ENCODE measurements at regions not wholly inside any gene's neighbourhood (a gene's known extent, or its start where the extent isn't known, plus 50 kb on each side); places are given as distances from the start of the nearest gene placed in this dataset.
A peak's percentile ranks its signal among the peaks of the same experiment; 100 is the strongest.

- H3K27me3 Mint-ChIP-seq = peaks cover 8 to 28% (median 26%) of the 10 kb centered on the region in 3 donors
- DNase-seq (no peak), ATAC-seq (ENCODE audit: low read depth in 2 of 2) (no peak)
- H3K36me3 Mint-ChIP-seq = no peaks in the 10 kb centered on the region
- no peaks in the 10 kb centered on the region for H3K9me3 Mint-ChIP-seq
- peaks cover 2 to 6% (median 3%) of the 10 kb centered on the region in 3 donors for H3K4me1 Mint-ChIP-seq
- H3K27ac Mint-ChIP-seq = no peak overlapping the region
- no peak overlapping the region for H3K4me3 Mint-ChIP-seq
Observed at GRCh38 chr11:110374921-110375320, 54.8 kb upstream of the FDX1 start.

- H3K27ac Mint-ChIP-seq = no peak overlapping the region
- H3K9me3 Mint-ChIP-seq = no peaks in the 10 kb centered on the region
- H3K27me3 Mint-ChIP-seq = peaks cover 8 to 28% (median 26%) of the 10 kb centered on the region in 3 donors
- ATAC-seq (ENCODE audit: low read depth in 2 of 2) = no peak
- no peak for DNase-seq
- H3K4me3 Mint-ChIP-seq = no peak overlapping the region
- peaks cover 2 to 6% (median 3%) of the 10 kb centered on the region in 3 donors for H3K4me1 Mint-ChIP-seq
- no peaks in the 10 kb centered on the region for H3K36me3 Mint-ChIP-seq
Observed at GRCh38 chr11:110375351-110375750, 54.4 kb upstream of the FDX1 start.

GRCh38 chr11:110376021-110376420 lies 53.7 kb upstream of the FDX1 start:
- H3K4me3 Mint-ChIP-seq = no peak overlapping the region
- H3K27me3 Mint-ChIP-seq = peaks cover 8 to 28% (median 26%) of the 10 kb centered on the region in 3 donors
- no peak overlapping the region for H3K27ac Mint-ChIP-seq
- peaks cover 2 to 6% (median 3%) of the 10 kb centered on the region in 3 donors for H3K4me1 Mint-ChIP-seq
- H3K9me3 Mint-ChIP-seq = no peaks in the 10 kb centered on the region
- H3K36me3 Mint-ChIP-seq = no peaks in the 10 kb centered on the region
- ATAC-seq (ENCODE audit: low read depth in 2 of 2) = no peak
- no peak for DNase-seq

- Mint-ChIP-seq H3K27ac (peak overlapping the region in 1 of 6 donors; percentile 7), H3K4me1 (peaks cover 2 to 6% (median 3%) of the 10 kb centered on the region in 3 donors), H3K4me3 (peak overlapping the region in 3 of 8 donors; percentile 30 to 53 (median 36)), H3K9me3 (no peaks in the 10 kb centered on the region), H3K27me3 (peaks cover 4 to 26% (median 22%) of the 10 kb centered on the region in 3 donors), H3K36me3 (no peaks in the 10 kb centered on the region)
- ATAC-seq (ENCODE audit: low read depth in 2 of 2) (peak; percentile 67 to 75), DNase-seq (peak; percentile 27)
Observed at GRCh38 chr11:110376711-110377324, 52.9 kb upstream of the FDX1 start.

GRCh38 chr11:110377434-110377833 lies 52.3 kb upstream of the FDX1 start:
- Mint-ChIP-seq H3K9me3 (no peaks in the 10 kb centered on the region), H3K4me1 (peaks cover 2 to 6% (median 3%) of the 10 kb centered on the region in 3 donors), H3K27me3 (peaks cover 0 to 23% (median 22%) of the 10 kb centered on the region in 3 donors), H3K36me3 (no peaks in the 10 kb centered on the region), H3K4me3 (no peak overlapping the region), H3K27ac (no peak overlapping the region)
- no peak for ATAC-seq (ENCODE audit: low read depth in 2 of 2)
- DNase-seq = no peak

- DNase-seq (no peak), ATAC-seq (ENCODE audit: low read depth in 2 of 2) (no peak)
- H3K4me3 Mint-ChIP-seq = no peak overlapping the region
- H3K27ac Mint-ChIP-seq = no peak overlapping the region
- H3K36me3 Mint-ChIP-seq = no peaks in the 10 kb centered on the region
- peaks cover 2 to 6% (median 3%) of the 10 kb centered on the region in 3 donors for H3K4me1 Mint-ChIP-seq
- peaks cover 0 to 3% (median 0%) of the 10 kb centered on the region in 7 donors for H3K9me3 Mint-ChIP-seq
- H3K27me3 Mint-ChIP-seq = peaks cover 0 to 17% (median 17%) of the 10 kb centered on the region in 3 donors
Observed at GRCh38 chr11:110379261-110379660, 50.5 kb upstream of the FDX1 start.

- Mint-ChIP-seq H3K4me1 (peaks cover 2 to 6% (median 3%) of the 10 kb centered on the region in 3 donors), H3K4me3 (no peak overlapping the region), H3K27ac (no peak overlapping the region), H3K36me3 (no peaks in the 10 kb centered on the region), H3K27me3 (peaks cover 0 to 17% (median 12%) of the 10 kb centered on the region in 3 donors), H3K9me3 (peaks cover 0 to 5% (median 0%) of the 10 kb centered on the region in 7 donors)
- ATAC-seq (ENCODE audit: low read depth in 2 of 2) (no peak), DNase-seq (no peak)
Observed at GRCh38 chr11:110379936-110380335, 49.8 kb upstream of the FDX1 start.

Data from naive B cell (primary cell).